GM21737 (cell line): ENCODE measurements at regions not wholly inside any gene's neighbourhood (a gene's known extent, or its start where the extent isn't known, plus 50 kb on each side); places are given as distances from the start of the nearest gene placed in this dataset.
"Not testable (repeated sequence)": the region's sequence is repeated elsewhere in the genome, so short reads cannot be mapped to it uniquely, and the experiment has no call there.

ENCODE experiments used
- ATAC-seq: cut with Tn5 transposase; IDR thresholded peaks from one replicate; pipeline ENCODE4 v1.9.1; 2021; ENCODE audit warnings: mild to moderate bottlenecking, moderate library complexity; ENCODE audit not compliant: unreplicated experiment

DNA sequence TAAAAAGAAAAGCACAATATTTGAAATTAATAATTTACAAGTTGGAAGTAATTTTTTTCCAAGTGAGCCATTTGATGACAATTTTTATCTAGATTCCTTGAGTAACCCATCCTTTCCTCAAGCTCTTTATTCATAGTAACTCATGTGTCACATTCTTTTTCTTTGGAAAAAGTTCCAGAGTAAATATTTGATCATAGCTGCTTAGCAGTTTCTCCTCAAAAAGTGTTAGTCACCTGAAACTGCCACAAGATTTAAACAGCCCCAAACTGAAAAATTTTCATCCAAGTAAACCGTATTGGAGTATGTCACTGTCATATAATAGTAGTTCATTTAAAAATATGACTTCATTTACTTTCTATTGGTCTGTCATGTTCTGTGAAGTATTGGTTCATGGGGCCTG lies 94.6 kb upstream of the CASK start:
- ATAC-seq = no peak

DNA sequence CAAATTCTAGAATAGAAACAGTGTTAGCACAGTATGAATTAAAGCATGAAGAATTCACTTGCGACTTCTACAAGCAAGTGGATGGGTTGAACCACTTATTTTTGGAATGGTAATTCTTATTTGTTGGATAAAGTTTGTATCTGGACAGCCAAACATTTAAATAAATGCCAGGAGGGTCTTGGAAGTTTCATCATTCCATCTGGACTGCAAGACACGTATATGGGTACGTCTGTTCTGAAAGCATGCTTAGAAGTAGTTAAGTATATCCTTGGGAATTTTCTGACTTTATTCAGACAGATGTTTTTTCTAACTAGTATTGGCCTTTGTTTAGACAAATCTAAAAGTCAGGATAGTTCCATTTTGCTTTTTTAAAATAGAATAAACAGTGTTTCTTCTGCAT lies 77.5 kb upstream of the CASK start:
- ATAC-seq = no peak

DNA sequence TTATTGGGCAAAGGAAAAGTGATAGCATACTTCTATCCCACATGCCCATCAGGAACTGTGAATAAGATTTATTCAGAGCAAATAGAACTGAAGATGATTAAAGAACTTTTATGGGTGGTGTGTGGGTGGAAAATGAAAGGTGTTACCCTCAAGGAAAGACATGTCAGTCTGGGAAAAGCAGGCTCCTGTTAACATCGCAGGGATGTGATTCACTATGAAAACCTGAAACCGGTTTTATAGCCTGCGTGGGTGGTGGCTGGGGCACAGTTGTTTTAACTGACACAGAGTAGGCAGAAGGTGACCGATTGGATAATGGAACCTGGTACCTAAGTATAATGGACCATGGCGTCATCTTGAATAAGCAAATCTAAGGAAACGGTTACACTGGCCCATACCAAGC lies 61.3 kb upstream of the CASK start:
- ATAC-seq = no peak

DNA sequence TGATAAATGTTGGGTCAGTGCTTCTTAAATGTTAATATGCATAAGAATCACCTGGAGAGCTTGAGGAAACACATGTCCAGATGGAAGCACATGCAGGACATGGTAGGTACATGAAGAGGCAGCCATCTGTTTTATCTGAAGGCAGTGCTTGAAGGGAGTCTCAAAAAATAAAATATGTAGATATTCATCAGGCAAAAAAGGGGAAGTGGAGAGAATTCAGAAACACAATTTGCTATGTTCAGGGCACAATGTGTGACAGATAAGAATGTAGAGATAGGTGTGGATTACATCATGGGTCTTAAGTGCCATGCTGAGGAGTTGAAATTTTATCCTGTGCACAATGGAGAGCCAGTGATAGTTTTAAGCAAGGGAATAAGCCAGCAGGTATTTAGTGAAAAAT lies 59.6 kb upstream of the CASK start:
- ATAC-seq = no peak

DNA sequence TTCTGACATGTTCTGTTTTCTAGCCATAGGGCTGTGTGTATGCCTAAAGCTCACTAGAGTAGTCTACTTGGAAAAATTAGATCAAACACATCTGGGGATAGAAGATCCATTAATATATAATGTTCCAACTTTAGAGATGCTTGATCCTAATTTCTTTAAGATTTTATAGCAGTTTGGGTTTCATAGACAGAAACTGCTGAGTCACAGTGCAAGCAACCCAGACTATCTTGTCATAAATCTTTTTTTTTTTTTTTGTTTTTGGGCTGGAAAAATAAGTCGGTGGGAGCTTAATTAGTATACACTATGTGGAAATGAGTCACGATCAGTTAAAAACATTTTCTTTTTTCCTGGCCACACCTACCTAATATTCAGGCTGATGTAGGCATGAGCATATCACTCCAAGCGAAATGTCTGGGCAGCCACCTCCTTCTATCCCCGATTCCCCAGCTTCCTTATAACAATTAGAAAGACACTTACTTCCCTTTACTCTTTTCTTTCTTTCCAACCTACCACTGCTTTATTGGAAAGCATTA lies 58.2 kb upstream of the CASK start:
- no peak for ATAC-seq

DNA sequence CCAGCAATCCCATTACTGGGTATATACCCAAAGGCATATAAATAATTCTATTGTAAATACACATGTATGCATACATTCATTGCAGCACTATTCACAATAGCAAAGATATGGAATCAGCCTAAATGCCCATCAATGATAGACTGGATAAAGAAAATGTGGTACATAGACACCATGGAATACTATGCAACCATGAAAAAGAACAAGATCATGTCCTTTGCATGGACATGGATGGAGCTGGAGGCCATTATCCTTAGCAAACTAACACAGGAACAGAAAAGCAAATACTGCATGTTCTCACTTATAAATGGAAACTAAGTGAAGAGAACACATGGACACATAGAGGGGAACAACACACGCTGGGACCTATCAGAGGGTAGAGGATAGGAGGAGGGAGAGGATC lies 51.3 kb upstream of the CASK start:
- not testable (repeated sequence) for ATAC-seq

DNA sequence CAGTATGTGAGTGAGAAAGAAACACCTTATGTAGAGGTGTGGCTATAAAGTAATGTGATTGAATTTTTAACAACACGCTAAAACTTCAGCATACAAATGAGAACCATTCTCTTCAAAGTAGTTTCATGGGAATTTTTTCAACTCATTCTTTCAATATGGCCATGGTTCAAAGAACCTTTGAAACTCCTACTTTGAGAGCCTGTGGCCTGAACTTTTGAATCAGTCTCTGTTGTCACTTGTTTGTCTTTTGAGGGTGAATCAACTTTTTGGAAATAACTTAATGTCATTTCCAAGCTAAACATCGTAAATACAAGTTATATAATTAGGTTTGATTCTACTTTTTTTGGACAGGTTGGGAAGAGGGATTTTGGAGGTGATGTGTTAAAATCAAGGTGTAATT lies 49.9 kb upstream of the CASK start:
- ATAC-seq = no peak
